ENCODE measurements at regions not wholly inside any gene's neighbourhood (a gene's known extent, or its start where the extent isn't known, plus 50 kb on each side); places are given as distances from the start of the nearest gene placed in this dataset.

DNA sequence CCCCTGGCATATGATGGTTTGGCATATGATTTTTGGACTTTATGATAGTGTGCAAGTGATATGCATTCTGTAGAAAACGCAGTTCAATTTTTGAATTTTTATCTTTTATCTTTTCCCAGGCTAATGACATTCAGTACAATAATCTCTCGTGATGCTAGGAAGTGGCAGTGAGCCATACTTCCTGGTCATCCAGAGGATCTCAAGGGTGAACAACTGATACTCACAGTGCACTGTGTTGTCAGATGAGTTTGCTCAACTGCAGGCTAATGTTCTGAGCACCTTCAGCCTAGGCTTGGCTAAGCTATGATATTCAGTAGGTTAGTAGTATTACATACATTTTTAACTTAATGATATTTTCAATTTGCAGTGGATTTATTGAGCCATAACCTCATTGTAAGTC is 405.3 kb downstream of the PCDH7 start (continued):
- no peak for TF ChIP-seq GTF2F1 (IDR thresholded peaks at IDR 0.05; ENCODE audit: borderline replicate concordance, low read depth, low read length)
